Left lobe of liver (tissue), 2 donors: ENCODE measurements at regions not wholly inside any gene's neighbourhood (a gene's known extent, or its start where the extent isn't known, plus 50 kb on each side); places are given as distances from the start of the nearest gene placed in this dataset.

Experiments
- ATAC-seq: fragments of 200-7000 bp; cut with Tn5 transposase; one replicate; pipeline ENCODE4 v1.9.1; 2020; ENCODE audit warnings: mild to moderate bottlenecking, moderate library complexity
- DNase-seq: peaks from one replicate; pipeline ENCODE4 v3.0.0-alpha.2; 2020; ENCODE audit warnings: low spot score
- donor health status: DM: no; HTN: no; CAD: no; lungs with moderate emphysema.
- donor health status: DM: no; HTN: yes; CAD: no.

DNA sequence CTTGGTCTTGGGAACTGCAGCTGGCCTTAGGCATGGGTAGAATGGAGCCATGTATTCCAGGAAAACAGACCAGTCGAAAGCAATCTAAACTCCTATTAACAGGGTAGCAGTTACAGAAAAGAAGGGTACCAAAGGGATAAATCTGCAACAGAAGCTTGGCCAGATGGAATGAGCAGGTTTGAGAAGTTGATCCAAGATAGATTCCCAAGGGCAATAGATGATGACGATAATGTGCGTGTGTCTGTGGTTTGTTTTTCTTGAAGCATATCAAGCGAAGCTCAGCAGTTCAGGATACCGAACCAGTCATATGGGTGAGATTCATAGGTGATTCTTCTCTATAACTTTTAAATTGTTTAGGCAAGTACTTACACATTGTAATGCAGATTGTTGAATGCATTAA, 203.8 kb upstream of the SEMA6D start:
- ATAC-seq: no peak

DNA sequence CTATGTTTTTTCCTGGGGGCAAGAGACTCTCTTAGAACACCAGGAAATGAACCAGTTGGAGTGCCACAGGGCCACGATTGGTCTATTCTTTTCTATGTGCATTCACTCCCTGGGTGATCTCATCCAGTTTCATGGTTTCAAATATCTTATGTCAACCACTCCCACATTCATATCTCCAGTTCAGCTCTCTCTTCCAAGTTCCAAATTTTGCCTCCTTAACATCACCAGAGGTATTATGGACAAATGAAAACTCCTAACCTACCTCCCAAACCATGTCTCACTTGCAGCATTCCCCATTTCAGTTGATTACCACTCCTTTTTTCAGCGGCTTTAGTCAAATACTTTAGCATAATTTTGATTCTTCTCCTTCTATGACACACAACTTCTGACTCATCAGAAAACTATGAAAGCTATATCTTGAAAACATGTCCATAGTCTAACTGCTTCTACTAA, 203.1 kb upstream of the SEMA6D start:
- no peak for ATAC-seq
- no peak for DNase-seq

More for the DNA sequence above, 203.8 kb upstream of the SEMA6D start:
- no peak for DNase-seq

DNA sequence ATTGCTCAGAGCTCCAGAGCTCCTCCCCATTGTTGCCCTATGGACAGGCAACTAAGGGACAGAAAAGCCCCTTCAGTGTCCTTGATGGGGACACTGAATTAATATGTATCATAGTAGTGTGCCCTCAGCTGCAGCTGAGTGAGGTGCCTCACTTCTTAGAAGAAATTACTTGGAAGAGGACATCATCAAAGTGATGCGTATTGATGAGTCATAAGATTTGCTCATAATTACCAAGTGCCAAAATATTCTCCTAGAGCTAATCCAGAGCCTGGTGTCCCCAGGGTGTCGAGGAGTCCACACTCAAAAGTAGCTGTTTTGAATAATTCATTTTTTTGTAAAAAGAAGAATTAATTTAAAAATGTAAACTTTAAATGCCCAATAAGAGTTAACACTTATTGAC, 200.7 kb upstream of the SEMA6D start:
- DNase-seq: no peak
- ATAC-seq: no peak

DNA sequence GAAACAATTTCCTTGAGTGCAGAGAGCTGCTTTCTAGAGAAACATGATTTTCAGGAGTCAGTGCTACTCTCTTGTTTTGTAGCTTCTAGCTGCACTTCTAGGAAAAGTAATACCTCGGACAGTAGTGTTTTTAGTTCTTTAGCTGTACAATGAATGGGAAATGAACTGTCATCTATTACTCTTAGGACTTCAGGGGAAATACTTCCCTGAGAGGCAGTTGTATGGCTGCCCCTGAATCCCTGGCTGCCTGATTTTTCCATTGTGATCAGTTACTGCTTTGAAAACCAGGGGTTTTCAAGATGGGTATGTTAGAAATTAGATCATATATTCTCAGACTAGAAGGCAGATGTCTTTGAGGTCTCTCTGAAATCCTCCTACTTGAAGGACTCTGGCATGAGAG, 200.3 kb upstream of the SEMA6D start:
- no peak for ATAC-seq
- no peak for DNase-seq

DNA sequence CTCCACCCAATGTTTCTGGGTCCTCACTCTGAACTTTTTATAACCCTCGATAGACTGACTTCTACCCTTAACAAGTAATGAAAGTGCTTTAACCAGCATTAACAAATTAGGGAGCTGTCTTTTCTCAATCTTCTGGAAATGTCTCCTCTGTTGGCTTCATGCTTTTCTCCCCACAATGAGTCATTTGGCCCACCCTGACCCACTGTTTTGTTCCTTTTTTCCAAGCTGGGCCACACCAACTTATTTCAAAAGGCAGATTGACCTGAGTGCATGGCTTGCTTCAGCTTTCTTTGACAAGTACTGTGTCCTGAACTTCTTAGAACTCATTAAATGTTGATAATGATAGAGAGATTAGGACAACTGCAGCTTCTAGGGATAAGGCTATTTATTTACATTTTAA, 199.6 kb upstream of the SEMA6D start:
- DNase-seq: no peak
- no peak for ATAC-seq

- ATAC-seq: no peak
- no peak for DNase-seq
These were observed 193.4 kb upstream of the SEMA6D start for GRCh38 chr15:47523681-47524475.

DNA sequence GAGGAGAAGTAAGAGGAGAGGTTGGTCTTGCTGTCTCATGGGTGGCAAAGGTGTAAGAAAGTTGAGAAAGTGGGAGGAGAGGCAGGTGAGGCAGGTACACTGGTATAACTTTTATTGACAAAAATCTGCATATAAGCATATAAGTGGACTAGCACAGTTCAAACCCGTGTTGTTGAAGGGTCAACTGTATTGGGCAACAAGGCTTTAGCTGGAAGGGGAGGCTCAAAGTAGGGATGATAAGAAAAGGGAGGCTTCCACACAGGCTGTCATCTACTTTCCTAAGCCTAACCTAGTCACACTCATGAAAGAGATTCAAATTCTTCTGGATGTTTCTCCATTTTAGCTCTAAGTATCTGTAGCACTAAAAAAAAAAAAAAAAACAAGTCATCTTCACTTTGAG, 188.1 kb upstream of the SEMA6D start:
- ATAC-seq: no peak
- no peak for DNase-seq

DNA sequence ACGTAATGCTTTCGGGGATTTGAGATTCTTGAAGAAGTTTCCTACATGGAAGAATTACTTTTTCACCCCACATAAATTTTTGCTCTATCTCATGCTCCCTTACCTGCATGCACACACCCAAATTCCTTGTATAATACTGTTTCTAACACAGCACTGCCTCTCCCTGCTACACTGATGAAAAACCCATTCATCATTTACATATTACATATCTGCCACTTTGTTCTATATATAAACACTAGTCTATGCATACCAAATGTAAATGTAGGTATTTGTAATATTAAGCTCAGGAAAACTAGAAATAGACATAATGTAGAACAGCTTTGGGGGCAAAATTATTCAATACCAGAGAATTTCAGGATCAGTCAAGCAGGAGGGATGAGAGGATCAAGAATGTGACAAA, 182.6 kb upstream of the SEMA6D start:
- no peak for DNase-seq
- ATAC-seq: no peak

DNA sequence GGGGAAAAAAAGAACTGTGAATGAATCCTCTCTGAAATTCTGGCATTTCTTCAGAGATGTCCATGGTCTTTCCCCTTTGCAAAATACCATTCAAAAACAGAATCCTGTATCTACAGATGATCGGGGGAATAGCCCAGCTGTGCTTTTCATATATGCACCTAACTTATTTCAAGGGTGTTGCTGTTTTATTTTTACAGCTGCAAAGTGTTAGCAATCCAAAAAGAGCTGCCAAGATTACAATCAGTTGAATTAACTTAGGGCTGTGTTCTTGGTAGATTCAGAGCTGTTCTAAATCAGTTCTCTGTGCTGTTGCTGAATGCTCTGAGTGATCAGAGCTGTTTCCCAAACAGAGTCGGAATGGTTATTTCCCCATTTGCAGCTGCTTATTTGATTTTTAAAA, 175.7 kb upstream of the SEMA6D start:
- ATAC-seq (no peak), DNase-seq (no peak)

DNA sequence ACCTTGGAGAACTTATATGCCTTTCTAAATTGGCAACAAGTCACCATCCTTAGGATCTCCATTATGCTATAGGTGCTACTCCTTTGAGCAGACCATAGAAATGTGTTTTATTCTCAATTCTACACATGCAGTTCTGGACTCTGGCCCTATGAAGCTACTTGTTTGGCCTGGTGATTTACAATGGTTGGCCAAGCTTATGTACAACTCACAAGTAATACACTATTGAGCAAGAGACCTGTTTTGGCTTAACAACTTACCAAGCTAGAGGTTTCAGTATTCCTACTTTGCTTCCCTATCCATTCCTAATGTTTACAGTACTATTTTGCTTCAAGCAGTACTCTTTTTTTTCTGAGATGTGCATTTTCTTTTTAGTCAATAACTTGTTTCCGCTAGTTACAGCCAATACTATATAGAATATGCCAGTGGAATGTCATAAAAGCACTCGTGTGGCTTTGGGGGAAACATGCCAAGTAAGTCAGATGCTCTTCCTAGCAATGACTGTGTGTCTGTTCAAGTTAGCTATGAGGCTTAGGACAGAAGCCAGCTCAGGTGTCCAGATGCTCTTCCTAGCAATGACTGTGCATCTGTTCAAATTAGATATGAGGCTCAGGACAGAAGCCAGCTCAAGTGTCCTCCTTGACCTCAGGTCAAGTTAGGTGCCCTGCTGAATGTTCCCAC, 174.9 kb upstream of the SEMA6D start:
- no peak for ATAC-seq
- no peak for DNase-seq

DNA sequence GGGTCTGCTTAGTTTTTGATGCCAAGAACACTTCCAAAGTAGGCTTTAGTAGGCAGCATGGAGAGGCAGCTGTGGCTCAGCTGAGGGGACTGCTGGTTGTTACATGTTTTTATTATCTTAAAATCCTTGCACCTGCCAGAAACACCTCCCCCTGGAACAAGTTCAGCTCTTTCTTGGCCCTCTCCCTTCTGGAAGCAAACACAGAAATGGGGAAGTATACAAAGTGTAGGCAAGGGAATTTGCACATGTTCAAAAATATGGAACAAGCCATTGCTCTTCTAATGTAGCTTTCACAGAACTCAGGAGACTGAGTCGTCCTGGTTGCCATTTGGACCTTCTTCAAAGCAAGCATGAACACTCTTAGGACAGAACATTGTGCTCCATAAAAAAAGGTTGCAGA, 169.1 kb upstream of the SEMA6D start:
- ATAC-seq (no peak), DNase-seq (no peak)

DNA sequence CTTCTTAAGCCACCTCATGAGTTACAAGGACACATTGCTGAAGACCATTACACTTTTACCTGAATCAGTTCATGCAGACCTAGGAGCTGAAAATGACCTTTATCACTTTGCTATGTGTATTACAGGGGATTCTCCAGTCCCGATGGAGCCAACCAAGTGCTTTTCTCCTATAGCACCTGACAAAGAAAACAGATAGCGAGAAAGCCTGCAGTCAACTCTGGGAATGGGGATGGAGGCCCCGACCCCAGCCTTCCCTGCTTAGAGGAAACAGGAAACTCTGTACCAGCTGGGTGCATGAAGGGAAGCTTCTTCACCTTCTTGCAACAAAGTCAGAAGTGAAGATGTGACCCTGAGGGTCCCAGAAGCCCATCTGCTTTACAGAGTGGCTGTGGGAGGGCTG, 168.3 kb upstream of the SEMA6D start:
- no peak for ATAC-seq
- no peak for DNase-seq

DNA sequence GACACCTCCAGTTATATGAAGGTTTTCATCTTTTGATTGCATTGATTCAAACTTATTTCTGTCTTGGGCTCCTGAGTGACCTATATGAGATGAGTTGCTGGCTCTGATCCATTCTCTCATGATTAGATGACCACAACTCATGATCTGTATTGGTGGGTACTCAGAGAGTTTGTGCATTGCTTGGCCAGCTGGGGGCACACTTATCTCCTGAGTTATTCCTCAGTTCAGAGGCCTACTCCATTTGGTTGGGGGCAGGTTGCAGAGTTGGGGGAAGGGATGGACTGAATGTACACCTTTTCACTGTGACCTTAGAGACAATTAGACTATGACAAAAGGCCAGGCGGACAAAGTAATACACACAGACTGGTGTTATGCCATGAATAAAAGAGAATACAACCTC, 166.2 kb upstream of the SEMA6D start:
- DNase-seq (no peak), ATAC-seq (no peak)

- no peak for ATAC-seq
- no peak for DNase-seq
These were observed 165.8 kb upstream of the SEMA6D start for GRCh38 chr15:47551546-47551945.

DNA sequence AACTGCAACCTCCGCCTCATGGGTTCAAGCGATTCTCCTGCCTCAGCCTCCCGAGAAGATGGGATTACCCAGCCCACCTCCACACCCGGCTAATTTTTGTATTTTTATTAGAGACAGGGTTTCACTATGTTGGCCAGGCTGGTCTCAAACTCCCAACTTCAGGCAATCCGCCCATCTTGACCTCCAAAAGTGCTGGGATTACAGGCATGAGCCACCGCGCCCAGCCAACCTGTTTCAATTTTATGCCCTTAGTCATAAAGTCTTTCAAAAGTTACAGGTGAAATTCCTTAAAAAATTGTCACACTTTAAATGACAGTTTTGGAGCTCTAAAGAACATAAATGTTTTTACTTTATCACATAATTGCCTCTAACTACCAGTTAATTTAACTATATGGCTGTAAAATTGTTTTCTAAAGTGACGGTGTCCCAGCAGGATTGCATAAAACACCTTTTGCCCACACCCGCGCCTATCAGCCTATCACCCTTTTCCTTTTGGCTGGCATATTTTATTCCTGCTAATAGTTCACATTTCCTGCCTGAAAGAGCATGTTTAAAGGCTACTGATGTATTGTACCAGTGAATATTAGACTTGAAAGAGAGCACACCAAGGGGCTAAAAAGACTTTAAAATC, 164.2 kb upstream of the SEMA6D start:
- DNase-seq: no peak

DNA sequence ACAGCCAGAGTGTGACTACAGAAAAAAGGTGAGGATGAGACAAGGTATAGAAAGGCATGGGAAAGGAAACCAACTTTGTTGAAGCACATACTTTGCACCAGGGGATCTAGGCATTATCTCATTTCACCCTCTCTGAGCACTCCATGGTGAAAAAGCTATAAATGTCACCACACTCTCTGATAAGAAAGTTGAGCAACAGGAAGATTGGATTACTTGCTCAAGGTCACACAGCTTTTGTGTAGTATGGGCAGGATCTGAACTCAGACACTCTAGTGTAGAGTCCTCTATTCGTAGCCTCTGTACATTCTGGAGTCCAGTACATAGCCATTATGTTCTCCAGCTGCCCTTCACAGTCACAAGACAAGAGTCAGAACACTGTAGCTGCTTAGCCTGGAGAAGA, 163.4 kb upstream of the SEMA6D start:
- ATAC-seq (no peak), DNase-seq (no peak)

More for the DNA sequence above, 164.2 kb upstream of the SEMA6D start:
- ATAC-seq: no peak

- DNase-seq: no peak
- no peak for ATAC-seq
These were observed 156.2 kb upstream of the SEMA6D start for GRCh38 chr15:47561102-47561501.

GRCh38 chr15:47565949-47566348, 151.4 kb upstream of the SEMA6D start:
- no peak for ATAC-seq
- no peak for DNase-seq

GRCh38 chr15:47566610-47567009, 150.7 kb upstream of the SEMA6D start:
- no peak for DNase-seq
- ATAC-seq: no peak

- ATAC-seq (no peak), DNase-seq (no peak)
These were observed 149.3 kb upstream of the SEMA6D start for GRCh38 chr15:47568030-47568429.

DNA sequence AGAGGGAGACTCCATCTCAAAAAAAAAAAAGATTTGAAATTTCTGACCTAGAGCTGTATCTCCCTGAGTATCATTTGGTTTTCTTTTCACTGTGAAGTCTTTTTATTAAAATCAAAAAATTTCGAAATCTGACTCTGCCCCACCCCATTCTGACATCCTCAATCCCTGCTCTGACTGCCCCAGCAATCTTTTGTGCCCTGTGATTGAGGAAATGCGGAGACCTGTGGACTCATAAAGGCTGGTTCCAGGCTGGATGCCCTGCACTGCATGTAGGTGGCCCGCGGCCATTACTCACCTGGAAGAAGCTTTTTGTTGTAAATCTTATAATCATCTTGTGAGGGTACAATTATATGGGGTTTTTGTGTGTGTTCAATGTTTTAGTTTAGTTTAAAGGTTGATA, 147.3 kb upstream of the SEMA6D start:
- DNase-seq: no peak
- no peak for ATAC-seq

DNA sequence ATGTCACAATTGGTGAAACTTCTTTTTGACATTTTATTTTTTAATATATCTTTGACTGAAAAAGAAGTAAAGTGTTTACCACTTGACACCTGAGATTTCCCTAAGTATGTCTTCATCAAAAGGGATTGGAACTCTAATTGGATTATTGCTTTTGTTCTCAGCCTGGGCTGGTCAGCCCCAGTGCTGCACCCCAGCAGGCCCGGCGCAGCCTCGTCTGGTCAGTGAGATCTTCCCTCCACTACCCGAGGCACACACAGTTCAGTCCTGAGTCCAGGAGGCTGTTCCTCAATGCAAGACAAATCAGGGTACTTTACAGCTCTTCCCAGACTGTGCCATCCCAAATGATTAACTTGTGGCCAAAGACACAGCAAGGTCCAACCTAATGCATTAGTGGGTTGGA, 146.9 kb upstream of the SEMA6D start:
- no peak for ATAC-seq
- no peak for DNase-seq
